IgD-negative memory B cell (primary cell): ENCODE measurements at regions not wholly inside any gene's neighbourhood (a gene's known extent, or its start where the extent isn't known, plus 50 kb on each side); places are given as distances from the start of the nearest gene placed in this dataset.

ENCODE experiments used
- H3K27ac Mint-ChIP-seq, 3 donors: one replicate each; pipeline ENCODE4 v1.8.0; 2020 to 2022; ENCODE audit warnings: mild to moderate bottlenecking in 3 of 3, mixed read lengths in 3 of 3, moderate library complexity in 1 of 3
- H3K27me3 Mint-ChIP-seq: one replicate; pipeline ENCODE4 v1.8.0; 2021; ENCODE audit warnings: mixed read lengths
- H3K36me3 Mint-ChIP-seq: one replicate; pipeline ENCODE4 v1.8.0; 2020; ENCODE audit warnings: mild to moderate bottlenecking, mixed read lengths
- H3K4me1 Mint-ChIP-seq, 3 donors: one replicate each; pipeline ENCODE4 v1.8.0; 2020 to 2022; ENCODE audit warnings: mixed read lengths in 3 of 3, mild to moderate bottlenecking in 1 of 3
- H3K4me3 Mint-ChIP-seq, 4 donors: one replicate each; pipeline ENCODE4 v1.8.0; 2020 to 2022; ENCODE audit warnings: mild to moderate bottlenecking in 4 of 4, mixed read lengths in 4 of 4, moderate library complexity in 3 of 4
- H3K9me3 Mint-ChIP-seq, 3 donors: one replicate each; pipeline ENCODE4 v1.8.0; 2020 to 2021; ENCODE audit warnings: mixed read lengths in 3 of 3, mild to moderate bottlenecking in 1 of 3

DNA sequence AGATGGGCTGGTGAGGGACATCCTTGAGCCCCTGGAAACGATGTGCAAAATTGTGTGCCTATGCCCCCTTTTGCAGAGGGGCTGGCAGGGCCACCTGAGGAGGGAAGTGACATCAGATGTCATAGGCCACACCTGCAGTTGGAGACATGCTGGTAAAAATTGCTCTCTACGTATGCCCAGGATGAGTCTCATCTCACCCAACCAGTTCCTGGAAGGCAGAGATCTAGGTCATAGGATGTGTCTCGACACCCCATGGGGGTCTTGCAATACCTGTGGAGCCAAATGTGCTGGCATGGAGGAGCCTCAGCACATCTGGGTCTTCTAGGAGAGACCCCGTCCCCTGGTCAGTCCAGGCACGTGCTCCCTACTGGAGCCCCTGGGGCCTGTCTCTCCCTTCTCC, 96.5 kb upstream of the TLE3 start:
- Mint-ChIP-seq H3K4me1 (peaks cover 20 to 31% (median 20%) of the 10 kb centered on the region in 3 donors), H3K27ac (no peak overlapping the region), H3K27me3 (peaks cover 30% of the 10 kb centered on the region), H3K9me3 (peaks cover 2 to 8% (median 3%) of the 10 kb centered on the region in 3 donors), H3K36me3 (no peaks in the 10 kb centered on the region), H3K4me3 (peak overlapping the region in 1 of 4 donors; percentile 39)

GRCh38 chr15:70193734-70194133, 96.0 kb upstream of the TLE3 start:
- Mint-ChIP-seq H3K4me1 (peaks cover 16 to 26% (median 17%) of the 10 kb centered on the region in 3 donors), H3K27ac (no peak overlapping the region), H3K9me3 (peaks cover 2 to 8% (median 3%) of the 10 kb centered on the region in 3 donors), H3K27me3 (peaks cover 25% of the 10 kb centered on the region), H3K36me3 (no peaks in the 10 kb centered on the region), H3K4me3 (no peak overlapping the region)

DNA sequence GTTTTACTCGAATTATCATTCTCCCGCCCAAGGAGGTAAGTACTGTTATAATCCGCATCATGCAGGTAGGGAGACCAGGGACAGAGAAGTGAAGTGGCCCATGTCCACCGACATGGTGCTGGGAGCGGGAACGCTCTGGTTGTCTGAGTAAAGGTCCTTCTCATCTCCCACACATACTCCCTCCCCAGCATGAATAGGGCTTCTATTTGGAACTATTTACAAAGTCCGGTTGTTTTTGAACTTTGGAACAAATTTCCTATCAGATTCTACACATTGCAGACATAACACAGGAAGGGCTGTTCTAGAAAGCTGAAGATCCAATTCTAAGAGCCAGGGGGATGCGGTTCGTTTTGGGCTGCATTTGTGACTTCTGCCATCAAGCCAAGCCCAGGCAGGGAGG, 94.8 kb upstream of the TLE3 start:
- H3K4me1 Mint-ChIP-seq: peaks cover 9 to 16% (median 10%) of the 10 kb centered on the region in 3 donors

GRCh38 chr15:70192041-70192440, 94.3 kb upstream of the TLE3 start:
- Mint-ChIP-seq H3K4me1 (peaks cover 6 to 12% (median 7%) of the 10 kb centered on the region in 3 donors), H3K27ac (no peak overlapping the region), H3K36me3 (no peaks in the 10 kb centered on the region)

More for the DNA sequence above, 94.8 kb upstream of the TLE3 start:
- H3K9me3 Mint-ChIP-seq: peaks cover 2 to 8% (median 3%) of the 10 kb centered on the region in 3 donors
- H3K4me3 Mint-ChIP-seq: no peak overlapping the region
- no peaks in the 10 kb centered on the region for H3K36me3 Mint-ChIP-seq
- H3K27me3 Mint-ChIP-seq: peaks cover 17% of the 10 kb centered on the region
- H3K27ac Mint-ChIP-seq: no peak overlapping the region

DNA sequence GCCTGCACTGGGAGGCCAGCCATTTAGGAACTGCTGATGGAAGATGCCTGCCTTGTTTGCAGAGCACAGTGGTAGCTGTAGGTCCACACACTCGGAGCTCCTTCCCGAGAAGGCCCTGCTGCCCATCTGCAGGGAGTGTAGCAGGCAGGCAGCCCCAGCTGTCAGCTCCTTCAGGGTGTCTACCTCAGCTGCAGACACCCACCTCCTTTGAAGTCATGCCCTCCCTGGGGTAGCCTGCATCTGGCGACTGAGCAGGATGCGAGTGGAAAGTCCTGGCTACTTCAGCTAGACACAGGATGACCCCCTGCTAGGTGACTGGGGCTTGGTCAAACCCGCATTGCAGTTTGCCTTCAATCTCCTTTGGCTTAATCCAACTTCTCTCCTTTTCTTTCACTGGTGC, 93.2 kb upstream of the TLE3 start:
- H3K27ac Mint-ChIP-seq: no peak overlapping the region
- H3K27me3 Mint-ChIP-seq: peaks cover 5% of the 10 kb centered on the region
- H3K4me3 Mint-ChIP-seq: no peak overlapping the region
- H3K9me3 Mint-ChIP-seq: peaks cover 2 to 8% (median 3%) of the 10 kb centered on the region in 3 donors
- no peaks in the 10 kb centered on the region for H3K36me3 Mint-ChIP-seq
- H3K4me1 Mint-ChIP-seq: peaks cover 0 to 6% (median 0%) of the 10 kb centered on the region in 3 donors

More at GRCh38 chr15:70192041-70192440, 94.3 kb upstream of the TLE3 start:
- peaks cover 12% of the 10 kb centered on the region for H3K27me3 Mint-ChIP-seq
- no peak overlapping the region for H3K4me3 Mint-ChIP-seq
- H3K9me3 Mint-ChIP-seq: peaks cover 2 to 8% (median 3%) of the 10 kb centered on the region in 3 donors

GRCh38 chr15:70189826-70190695, 92.3 kb upstream of the TLE3 start:
- H3K4me1 Mint-ChIP-seq: peaks cover 0 to 3% (median 0%) of the 10 kb centered on the region in 3 donors
- H3K36me3 Mint-ChIP-seq: no peaks in the 10 kb centered on the region
- H3K27me3 Mint-ChIP-seq: peaks cover 3% of the 10 kb centered on the region
- peaks cover 2 to 8% (median 3%) of the 10 kb centered on the region in 3 donors for H3K9me3 Mint-ChIP-seq
- H3K27ac Mint-ChIP-seq: no peak overlapping the region
- no peak overlapping the region for H3K4me3 Mint-ChIP-seq

DNA sequence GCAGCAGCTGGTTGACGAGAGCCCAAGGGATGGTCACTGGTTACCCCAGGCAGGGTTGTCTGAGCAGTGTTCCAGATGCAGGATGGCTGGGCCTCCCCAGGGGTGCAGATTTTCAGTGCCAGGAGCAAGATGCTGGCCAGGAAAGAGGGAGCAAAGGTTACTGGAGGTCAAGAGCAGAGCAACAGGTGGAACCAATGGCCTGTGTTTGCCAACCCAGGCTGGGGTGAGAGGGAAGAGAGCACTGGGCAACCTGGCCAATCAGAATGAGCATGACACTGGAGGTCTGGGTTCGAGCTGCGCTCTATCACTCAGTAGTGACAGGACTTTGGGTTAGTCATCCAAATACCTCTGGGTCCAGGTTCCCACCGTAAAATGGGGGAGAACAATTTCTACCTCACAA, 90.6 kb upstream of the TLE3 start:
- H3K4me3 Mint-ChIP-seq: no peak overlapping the region
- H3K27me3 Mint-ChIP-seq: peaks cover 1% of the 10 kb centered on the region
- H3K9me3 Mint-ChIP-seq: peaks cover 2 to 8% (median 3%) of the 10 kb centered on the region in 3 donors
- no peaks in the 10 kb centered on the region for H3K36me3 Mint-ChIP-seq
- no peak overlapping the region for H3K27ac Mint-ChIP-seq
- H3K4me1 Mint-ChIP-seq: peaks cover 2 to 3% (median 3%) of the 10 kb centered on the region in 3 donors

DNA sequence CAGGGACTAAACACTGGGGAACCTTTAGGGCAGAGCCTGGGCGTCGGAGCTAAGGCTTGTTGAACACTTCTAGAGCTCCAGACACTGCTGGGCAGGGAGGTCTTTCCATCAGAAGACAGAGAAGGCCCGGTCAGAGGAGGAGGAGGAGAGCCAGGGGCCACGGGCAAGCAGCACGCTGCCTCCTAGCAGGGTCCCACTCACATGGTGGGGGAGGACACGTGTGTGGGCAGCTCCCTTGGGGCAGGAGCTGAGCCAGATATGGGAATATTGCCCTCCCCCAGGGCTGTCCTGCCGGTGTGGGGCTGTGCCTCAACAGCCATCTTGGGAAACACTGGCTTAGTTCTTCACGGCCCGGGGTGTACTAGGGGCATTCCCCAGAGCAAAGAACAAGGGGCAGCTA, 89.6 kb upstream of the TLE3 start:
- H3K9me3 Mint-ChIP-seq: peaks cover 2 to 8% (median 3%) of the 10 kb centered on the region in 3 donors
- no peak overlapping the region for H3K27ac Mint-ChIP-seq
- peaks cover under 1% of the 10 kb centered on the region for H3K36me3 Mint-ChIP-seq
- H3K27me3 Mint-ChIP-seq: peaks cover 3% of the 10 kb centered on the region
- H3K4me1 Mint-ChIP-seq: peaks cover 2 to 12% (median 6%) of the 10 kb centered on the region in 3 donors
- no peak overlapping the region for H3K4me3 Mint-ChIP-seq

- H3K4me3 Mint-ChIP-seq: no peak overlapping the region
- peaks cover 4% of the 10 kb centered on the region for H3K27me3 Mint-ChIP-seq
- peaks cover 2% of the 10 kb centered on the region for H3K36me3 Mint-ChIP-seq
- H3K4me1 Mint-ChIP-seq: peaks cover 2 to 12% (median 6%) of the 10 kb centered on the region in 3 donors
- H3K27ac Mint-ChIP-seq: no peak overlapping the region
- H3K9me3 Mint-ChIP-seq: peaks cover 0 to 1% (median 0%) of the 10 kb centered on the region in 3 donors
These were observed 88.4 kb upstream of the TLE3 start for GRCh38 chr15:70186152-70186551.

- Mint-ChIP-seq H3K27ac (no peak overlapping the region), H3K36me3 (peaks cover 2% of the 10 kb centered on the region), H3K4me3 (no peak overlapping the region), H3K4me1 (peaks cover 4 to 12% (median 6%) of the 10 kb centered on the region in 3 donors), H3K9me3 (peaks cover 0 to 3% (median 0%) of the 10 kb centered on the region in 3 donors), H3K27me3 (peaks cover 4% of the 10 kb centered on the region)
These were observed 87.6 kb upstream of the TLE3 start for GRCh38 chr15:70185251-70185711.

DNA sequence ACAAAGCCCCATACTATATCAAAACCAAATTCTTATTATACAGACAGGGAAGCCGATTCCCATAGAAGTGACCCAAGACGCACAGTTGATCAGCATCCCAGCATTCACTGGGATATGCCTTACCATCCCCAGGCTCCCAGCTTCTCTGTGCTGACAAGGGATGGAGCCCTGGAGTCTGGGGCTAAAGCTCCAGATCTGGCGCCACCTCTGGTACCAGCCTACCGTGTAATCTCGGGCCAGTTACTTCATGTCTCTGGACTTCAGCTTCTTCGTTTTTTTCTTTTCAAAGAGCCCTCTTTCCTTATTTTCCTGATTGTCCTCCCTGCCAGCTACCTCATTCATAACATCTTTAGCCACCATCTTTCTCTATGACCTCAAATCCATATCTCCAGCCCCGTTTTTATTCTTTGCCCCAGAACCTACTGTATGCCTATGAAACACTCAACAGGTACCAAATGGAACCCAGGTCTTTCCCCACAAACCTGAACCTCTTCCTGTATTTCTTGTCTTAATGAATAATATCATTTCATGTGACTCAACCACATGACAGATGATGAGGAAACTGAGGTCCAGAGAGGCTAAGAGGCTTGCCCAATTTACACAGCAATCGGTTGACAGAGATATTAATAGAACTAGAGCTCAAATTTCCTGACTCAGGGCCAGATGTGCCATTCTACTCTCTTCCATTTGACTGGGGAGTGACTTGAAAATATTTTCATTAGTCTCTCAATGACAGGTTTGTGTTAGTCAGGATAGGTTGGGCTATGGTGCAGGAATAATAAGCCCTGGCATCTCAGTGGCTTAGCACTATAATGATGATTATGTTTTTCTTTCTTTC, 85.4 kb upstream of the TLE3 start:
- peaks cover 0 to 3% (median 0%) of the 10 kb centered on the region in 3 donors for H3K9me3 Mint-ChIP-seq
- H3K27ac Mint-ChIP-seq: no peak overlapping the region
- no peak overlapping the region for H3K4me3 Mint-ChIP-seq
- peaks cover 4 to 12% (median 6%) of the 10 kb centered on the region in 3 donors for H3K4me1 Mint-ChIP-seq
- peaks cover 4% of the 10 kb centered on the region for H3K27me3 Mint-ChIP-seq
- H3K36me3 Mint-ChIP-seq: peaks cover 2% of the 10 kb centered on the region

GRCh38 chr15:70181626-70182255, 84.0 kb upstream of the TLE3 start:
- peak overlapping the region in 1 of 4 donors; percentile 6 for H3K4me3 Mint-ChIP-seq

DNA sequence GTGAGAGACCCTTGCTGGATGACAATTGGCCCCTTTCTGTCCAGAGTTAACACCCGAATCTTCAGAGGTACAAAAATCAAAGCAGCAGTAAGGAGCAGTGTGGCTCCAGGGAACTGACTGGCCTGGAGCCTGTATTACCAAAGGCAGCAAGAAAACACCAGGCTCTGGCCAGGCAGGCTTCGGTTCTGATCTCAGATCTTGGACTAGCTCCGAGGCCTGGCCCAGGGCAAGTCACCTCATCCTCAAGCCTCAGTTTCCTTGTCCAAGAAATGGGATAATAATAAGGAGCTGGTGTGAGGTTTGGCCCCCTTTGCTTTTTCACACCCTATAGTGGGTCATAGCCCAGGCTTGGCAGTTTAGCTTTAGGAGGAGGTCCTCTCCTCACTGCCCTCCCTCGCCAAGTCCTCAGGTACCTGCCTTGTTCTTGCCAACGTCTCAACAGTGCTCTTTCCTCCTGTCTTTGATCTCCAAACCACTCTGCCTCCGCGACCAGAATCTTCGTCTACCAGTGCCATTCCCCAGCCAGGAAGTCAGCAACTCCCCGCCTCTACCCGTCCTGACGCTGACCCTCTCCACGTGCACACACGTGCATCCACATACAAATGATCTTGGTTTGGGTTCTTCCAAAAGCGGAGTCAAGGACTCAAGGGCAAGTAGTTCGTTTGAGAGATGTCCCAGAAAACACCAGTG, 82.6 kb upstream of the TLE3 start:
- H3K36me3 Mint-ChIP-seq: peaks cover 2% of the 10 kb centered on the region
- H3K27ac Mint-ChIP-seq: no peak overlapping the region
- H3K4me3 Mint-ChIP-seq: no peak overlapping the region
- H3K4me1 Mint-ChIP-seq: peaks cover 3 to 12% (median 4%) of the 10 kb centered on the region in 3 donors
- peaks cover 4% of the 10 kb centered on the region for H3K27me3 Mint-ChIP-seq
- H3K9me3 Mint-ChIP-seq: peaks cover 0 to 3% (median 0%) of the 10 kb centered on the region in 3 donors

More at GRCh38 chr15:70181626-70182255, 84.0 kb upstream of the TLE3 start:
- peak overlapping the region in 1 of 3 donors; percentile 8 for H3K27ac Mint-ChIP-seq
- H3K27me3 Mint-ChIP-seq: peaks cover 4% of the 10 kb centered on the region
- peaks cover 4 to 12% (median 5%) of the 10 kb centered on the region in 3 donors for H3K4me1 Mint-ChIP-seq
- H3K9me3 Mint-ChIP-seq: peaks cover 0 to 3% (median 0%) of the 10 kb centered on the region in 3 donors
- H3K36me3 Mint-ChIP-seq: peaks cover 2% of the 10 kb centered on the region
